HG03097 (cell line): ENCODE measurements at regions not wholly inside any gene's neighbourhood (a gene's known extent, or its start where the extent isn't known, plus 50 kb on each side); places are given as distances from the start of the nearest gene placed in this dataset.
"Not testable (repeated sequence)": the region's sequence is repeated elsewhere in the genome, so short reads cannot be mapped to it uniquely, and the experiment has no call there.

ENCODE experiments used
- ATAC-seq: cut with Tn5 transposase; IDR thresholded peaks from one replicate; pipeline ENCODE4 v1.9.1; 2021; ENCODE audit not compliant: unreplicated experiment, low FRiP score

DNA sequence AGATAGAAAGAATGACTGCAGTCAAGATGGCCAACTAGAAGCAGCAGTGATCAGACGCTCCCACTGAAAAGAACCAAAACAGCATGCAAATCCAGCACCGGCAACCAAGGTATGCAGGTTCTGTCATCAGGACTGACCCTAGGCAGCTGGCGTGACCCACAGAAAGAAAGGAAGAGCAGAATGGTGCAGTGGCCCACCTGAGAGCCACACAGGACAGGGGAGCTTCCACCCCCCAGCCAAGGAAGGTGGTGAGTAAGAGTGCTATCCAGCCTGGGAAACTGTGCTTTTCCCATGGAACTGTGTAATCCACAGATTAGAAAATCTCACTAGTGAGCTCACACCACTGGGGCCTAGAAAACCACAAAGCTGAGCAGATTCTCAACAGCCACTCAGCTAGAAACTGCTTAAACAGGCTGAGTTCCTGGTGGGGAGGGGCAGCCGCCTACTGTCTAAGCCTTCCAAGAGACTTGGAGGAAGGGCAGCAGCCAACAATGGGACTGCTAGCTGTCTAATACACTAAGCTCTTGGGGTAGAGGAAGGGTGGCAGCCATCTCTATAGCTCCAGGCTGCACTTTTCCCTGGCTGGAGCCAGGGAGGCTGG, 127.9 kb downstream of the EVA1A start:
- peak; percentile 72 for ATAC-seq

- ATAC-seq = peak; percentile 66
These were observed 129.0 kb downstream of the EVA1A start for GRCh38 chr2:75431763-75432162.

GRCh38 chr2:75431276-75431675, 129.5 kb downstream of the EVA1A start:
- ATAC-seq = no peak

- ATAC-seq = not testable (repeated sequence)
These were observed 130.3 kb downstream of the EVA1A start for GRCh38 chr2:75430449-75430848.

- no peak for ATAC-seq
These were observed 131.9 kb downstream of the EVA1A start for GRCh38 chr2:75428646-75429443.

GRCh38 chr2:75428060-75428459, 132.7 kb downstream of the EVA1A start:
- ATAC-seq = no peak

GRCh38 chr2:75424936-75425619, 135.7 kb downstream of the EVA1A start:
- no peak for ATAC-seq

DNA sequence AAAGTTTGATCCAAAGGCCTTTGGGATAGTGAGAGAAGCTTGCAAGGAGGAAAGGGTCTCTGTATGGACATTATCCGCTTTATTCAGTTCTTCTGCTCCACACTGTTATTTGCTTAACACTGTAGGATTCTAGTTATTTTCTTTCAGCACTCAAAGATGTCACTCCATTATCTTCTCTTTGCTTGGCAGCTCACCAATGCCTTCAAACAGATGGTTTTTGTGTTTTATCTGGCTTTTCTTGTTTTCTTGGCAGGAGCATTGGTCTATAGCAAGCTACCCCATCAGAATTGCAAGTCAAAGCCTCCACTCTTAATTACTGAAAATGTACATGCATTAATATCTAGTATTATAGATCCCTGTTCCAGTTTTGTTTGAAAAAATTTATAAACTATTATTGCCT, 138.8 kb downstream of the EVA1A start:
- ATAC-seq = no peak

- no peak for ATAC-seq
These were observed 144.1 kb downstream of the EVA1A start for GRCh38 chr2:75416420-75417342.

DNA sequence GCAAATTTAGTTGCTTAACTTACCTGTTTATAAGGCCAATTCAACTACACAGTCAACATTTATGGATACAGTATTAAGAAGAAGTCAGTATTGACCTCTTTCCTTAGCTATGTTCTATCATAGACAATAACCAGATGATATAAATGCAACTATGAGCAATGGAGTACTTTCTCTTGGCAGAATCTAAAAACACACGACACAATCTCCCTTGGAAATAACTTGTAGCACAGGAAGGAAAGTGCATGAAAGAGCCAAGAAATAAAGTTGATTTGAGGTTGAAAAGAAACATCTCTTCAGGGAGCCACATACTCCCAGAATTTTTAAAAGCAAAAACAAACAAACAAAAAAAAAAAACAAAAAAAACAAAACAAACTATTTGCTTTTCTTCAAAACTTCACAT, 145.0 kb downstream of the EVA1A start:
- ATAC-seq = no peak

- ATAC-seq = no peak
These were observed 145.6 kb downstream of the EVA1A start for GRCh38 chr2:75415111-75415626.

GRCh38 chr2:75411574-75411973, 149.2 kb downstream of the EVA1A start:
- ATAC-seq = no peak

DNA sequence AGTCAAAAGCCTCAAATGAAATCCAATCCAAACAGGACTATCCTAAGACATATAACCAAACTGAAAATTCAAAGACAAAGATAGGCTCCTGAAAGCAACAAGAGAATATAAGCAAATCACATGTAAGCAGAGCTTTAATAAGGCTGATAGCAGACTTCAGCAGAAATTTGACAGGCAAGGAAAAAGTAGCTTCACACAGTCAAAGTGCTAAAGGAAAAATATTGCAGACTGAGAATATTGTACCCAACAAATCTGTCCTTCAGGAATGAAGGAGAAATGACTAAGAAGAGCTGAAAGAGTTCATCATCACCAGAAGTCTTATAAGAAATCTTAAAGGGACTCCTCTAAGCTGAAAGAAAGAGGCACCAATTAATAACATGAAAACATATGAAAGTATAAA, 150.0 kb downstream of the EVA1A start:
- ATAC-seq = no peak

- no peak for ATAC-seq
These were observed 152.0 kb downstream of the EVA1A start for GRCh38 chr2:75408771-75409170.

DNA sequence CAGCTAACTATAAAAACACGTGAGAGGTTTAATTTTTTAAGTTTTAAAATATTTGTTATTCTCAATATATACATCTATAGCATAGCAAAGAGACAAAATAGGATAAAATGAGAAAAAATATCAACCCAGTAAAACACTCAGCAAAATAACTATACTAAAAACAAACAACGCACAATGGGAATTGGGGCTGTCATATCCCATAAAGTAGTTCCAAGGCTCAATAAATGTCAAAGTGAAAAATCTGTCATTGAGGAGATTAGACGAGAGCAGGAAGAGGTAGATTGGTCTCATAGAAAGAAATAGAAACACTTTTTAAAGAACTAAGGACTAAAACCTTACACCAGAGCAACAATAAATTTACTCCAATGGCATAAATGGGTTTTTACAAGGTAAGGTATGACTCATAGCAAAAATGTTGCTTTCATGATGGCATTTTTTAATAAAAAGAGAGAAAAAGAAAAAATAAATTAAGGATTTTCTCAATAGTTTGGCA, 153.7 kb downstream of the EVA1A start:
- no peak for ATAC-seq

- ATAC-seq = no peak
These were observed 154.6 kb downstream of the EVA1A start for GRCh38 chr2:75406131-75406581.

DNA sequence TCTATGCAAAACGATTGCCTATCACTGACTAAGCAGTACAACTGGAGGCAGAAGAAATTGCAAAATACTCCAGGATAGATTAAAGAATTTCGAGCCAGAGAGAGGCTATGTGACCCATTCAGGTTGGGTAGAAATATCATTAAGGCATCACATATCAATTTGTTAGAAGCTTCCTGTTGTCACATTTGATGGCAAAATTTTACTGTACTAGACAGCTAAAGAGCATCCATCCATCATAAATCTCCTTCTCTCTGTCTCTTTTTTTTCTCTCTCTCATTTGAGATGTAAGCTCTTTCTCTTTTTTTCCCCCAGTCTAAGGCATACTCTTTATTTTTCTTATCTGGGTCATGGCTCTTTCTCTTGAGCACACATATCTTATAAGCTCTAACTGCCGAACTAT, 155.7 kb downstream of the EVA1A start:
- no peak for ATAC-seq

DNA sequence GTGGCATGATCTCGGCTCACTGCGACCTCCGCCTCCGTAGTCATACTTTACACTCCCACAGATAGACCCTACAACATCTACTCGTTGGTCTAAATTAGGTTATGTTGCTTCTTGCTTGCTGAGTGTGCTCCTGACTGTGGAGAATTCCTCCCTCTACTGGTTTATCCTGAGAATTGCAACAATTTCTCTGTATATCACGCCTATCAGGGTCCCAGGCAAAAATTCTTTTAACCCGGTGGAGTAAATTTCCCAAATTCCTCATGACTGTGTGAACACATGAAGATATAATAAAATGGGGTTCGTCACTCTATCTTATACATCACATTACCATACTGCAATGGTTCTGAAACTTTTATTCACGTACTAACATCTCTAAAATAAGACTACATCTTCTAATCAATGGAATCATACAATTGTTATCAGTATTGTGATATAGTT, 156.7 kb downstream of the EVA1A start:
- peak; percentile 78 for ATAC-seq

- no peak for ATAC-seq
These were observed 164.4 kb downstream of the EVA1A start for GRCh38 chr2:75396314-75396713.

DNA sequence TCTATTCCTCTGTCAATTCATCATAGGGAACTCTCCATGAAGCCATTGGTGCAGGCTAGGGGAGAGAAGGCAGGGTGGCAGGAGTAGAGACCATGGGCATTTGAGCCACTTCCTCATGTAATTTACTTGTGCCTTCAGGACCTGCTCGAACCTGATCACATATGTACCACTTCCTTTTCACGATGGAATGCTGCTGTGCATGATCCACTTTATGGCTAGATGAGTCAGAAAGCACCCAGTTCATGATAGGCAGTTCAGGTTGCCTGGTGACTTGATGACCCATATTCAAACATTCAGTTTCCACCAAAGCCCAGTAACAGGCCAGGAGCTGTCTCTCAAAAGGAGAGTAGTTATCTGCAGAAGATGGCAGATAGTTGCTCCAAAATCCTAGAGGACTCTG, 166.0 kb downstream of the EVA1A start:
- not testable (repeated sequence) for ATAC-seq
